ENCODE measurements at regions not wholly inside any gene's neighbourhood (a gene's known extent, or its start where the extent isn't known, plus 50 kb on each side); places are given as distances from the start of the nearest gene placed in this dataset.

GRCh38 chr21:38556390-38556789 lies 58.1 kb upstream of the ERG start:
- DNase-seq: no peak
- Histone ChIP-seq H3K36me3 (no peaks in the 10 kb centered on the region), H3K9me3 (no peaks in the 10 kb centered on the region), H3K27me3 (no peaks in the 10 kb centered on the region), H3K27ac (no peak overlapping the region), H3K4me1 (peaks cover 0 to 9% (median 0%) of the 10 kb centered on the region in 4 donors), H3K4me3 (no peak overlapping the region)
- in situ Hi-C loops (cut with MboI; ENCODE audit: low pct_ligation_motif_present in 1 of 4, low pct_unique_long_range_greater_than_20kb in 1 of 4, low sequenced_read_pairs in 3 of 4) (no loop called here), intact Hi-C loops (cut with DNase I; ENCODE audit: low total_unique reads) (no loop called here)
- TF ChIP-seq CTCF (IDR thresholded peaks at IDR 0.05) (no peak), POLR2A (IDR thresholded peaks at IDR 0.05) (no peak), POLR2AphosphoS5 (IDR thresholded peaks at IDR 0.05) (no peak), EP300 (IDR thresholded peaks at IDR 0.05; ENCODE audit: low read depth) (no peak)

GRCh38 chr21:38561205-38561604 lies 62.9 kb upstream of the ERG start:
- peaks cover 0 to 17% (median 3%) of the 10 kb centered on the region in 4 donors for H3K4me1 ChIP-seq
- TF ChIP-seq CTCF (IDR thresholded peaks at IDR 0.05): no peak
- no peak for TF ChIP-seq POLR2AphosphoS5 (IDR thresholded peaks at IDR 0.05)
- H3K36me3 ChIP-seq: no peaks in the 10 kb centered on the region
- intact Hi-C loops (cut with DNase I; ENCODE audit: low total_unique reads) (no loop called here), in situ Hi-C loops (cut with MboI; ENCODE audit: low pct_ligation_motif_present in 1 of 4, low pct_unique_long_range_greater_than_20kb in 1 of 4, low sequenced_read_pairs in 3 of 4) (no loop called here)
- H3K27me3 ChIP-seq: no peaks in the 10 kb centered on the region
- no peak for DNase-seq
- no peak overlapping the region for H3K4me3 ChIP-seq
- peak overlapping the region in 2 of 4 donors; percentile 14 to 48 for H3K27ac ChIP-seq
- no peaks in the 10 kb centered on the region for H3K9me3 ChIP-seq

GRCh38 chr21:38561613-38562581 lies 63.6 kb upstream of the ERG start:
- intact Hi-C loops (cut with DNase I; ENCODE audit: low total_unique reads) (no loop called here), in situ Hi-C loops (cut with MboI; ENCODE audit: low pct_ligation_motif_present in 1 of 4, low pct_unique_long_range_greater_than_20kb in 1 of 4, low sequenced_read_pairs in 3 of 4) (no loop called here)
- TF ChIP-seq POLR2A (IDR thresholded peaks at IDR 0.05): no peak
- TF ChIP-seq CTCF (IDR thresholded peaks at IDR 0.05): no peak
- no peak for TF ChIP-seq EP300 (IDR thresholded peaks at IDR 0.05; ENCODE audit: low read depth)
- no peak for TF ChIP-seq POLR2AphosphoS5 (IDR thresholded peaks at IDR 0.05)
- WGBS, 2 donors (ENCODE audit: low coverage in 1 of 2): 49 to 52% methylated on average over 5 to 7 of the region's 7 CpGs
- H3K27me3 ChIP-seq: no peaks in the 10 kb centered on the region
- peak overlapping the region in 1 of 4 donors; percentile 61 for H3K27ac ChIP-seq
- H3K4me3 ChIP-seq: no peak overlapping the region
- H3K9me3 ChIP-seq: no peaks in the 10 kb centered on the region
- no peaks in the 10 kb centered on the region for H3K36me3 ChIP-seq
- peaks cover 0 to 17% (median 3%) of the 10 kb centered on the region in 4 donors for H3K4me1 ChIP-seq
- no peak for DNase-seq

- 70 to 78% methylated on average over 10 to 17 of the region's 17 CpGs for WGBS, 2 donors (ENCODE audit: low coverage in 1 of 2)
Observed at GRCh38 chr21:38567335-38567969, 69.2 kb upstream of the ERG start.

More at GRCh38 chr21:38567335-38567969, 69.2 kb upstream of the ERG start:
- Histone ChIP-seq H3K27me3 (peaks cover 6% of the 10 kb centered on the region), H3K27ac (no peak overlapping the region), H3K4me1 (no peaks in the 10 kb centered on the region), H3K9me3 (no peaks in the 10 kb centered on the region), H3K36me3 (no peaks in the 10 kb centered on the region), H3K4me3 (no peak overlapping the region)
- DNase-seq: no peak
- TF ChIP-seq POLR2AphosphoS5 (IDR thresholded peaks at IDR 0.05) (no peak), POLR2A (IDR thresholded peaks at IDR 0.05) (no peak), EP300 (IDR thresholded peaks at IDR 0.05; ENCODE audit: low read depth) (no peak), CTCF (IDR thresholded peaks at IDR 0.05) (no peak)
- intact Hi-C loops (cut with DNase I; ENCODE audit: low total_unique reads) (no loop called here), in situ Hi-C loops (cut with MboI; ENCODE audit: low pct_ligation_motif_present in 1 of 4, low pct_unique_long_range_greater_than_20kb in 1 of 4, low sequenced_read_pairs in 3 of 4) (no loop called here)
